ENCODE measurements at regions not wholly inside any gene's neighbourhood (a gene's known extent, or its start where the extent isn't known, plus 50 kb on each side); places are given as distances from the start of the nearest gene placed in this dataset.
A peak's percentile ranks its signal among the peaks of the same experiment; 100 is the strongest.

DNA sequence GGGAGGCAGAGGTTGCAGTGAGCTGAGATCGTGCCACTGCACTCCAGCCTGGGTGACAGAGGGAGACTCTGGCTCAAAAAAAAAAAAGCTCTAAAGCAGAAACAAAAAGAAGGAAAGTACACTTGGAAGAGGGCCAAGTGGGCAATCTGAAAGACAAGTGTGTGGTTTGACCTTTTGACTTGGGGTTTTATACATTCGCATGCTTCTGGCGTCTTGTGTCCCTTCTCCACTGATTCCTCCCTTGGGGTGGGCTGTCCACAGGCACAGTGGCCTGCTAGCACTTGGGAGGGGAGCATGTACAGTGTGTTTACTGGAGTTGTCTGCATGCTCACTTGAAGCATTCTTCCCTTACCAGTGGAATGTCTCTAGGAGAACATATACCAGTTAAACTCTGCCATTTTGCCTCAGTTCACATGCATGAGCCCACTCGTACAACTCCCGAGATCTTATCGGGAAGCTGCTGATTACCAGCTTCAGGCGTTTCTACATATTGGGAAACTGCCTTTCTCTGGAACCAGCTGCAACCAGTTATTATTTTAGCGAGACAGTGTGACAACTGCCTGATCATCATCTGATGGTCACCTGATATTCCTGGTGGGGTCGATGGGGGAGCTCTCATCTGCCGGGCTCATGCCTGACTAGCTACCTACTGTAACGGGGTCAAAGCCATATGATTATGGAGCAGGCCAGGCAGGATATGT lies 113.5 kb upstream of the ZNF678 start:
- no peak for DNase-seq (ENCODE audit: low read depth)

DNA sequence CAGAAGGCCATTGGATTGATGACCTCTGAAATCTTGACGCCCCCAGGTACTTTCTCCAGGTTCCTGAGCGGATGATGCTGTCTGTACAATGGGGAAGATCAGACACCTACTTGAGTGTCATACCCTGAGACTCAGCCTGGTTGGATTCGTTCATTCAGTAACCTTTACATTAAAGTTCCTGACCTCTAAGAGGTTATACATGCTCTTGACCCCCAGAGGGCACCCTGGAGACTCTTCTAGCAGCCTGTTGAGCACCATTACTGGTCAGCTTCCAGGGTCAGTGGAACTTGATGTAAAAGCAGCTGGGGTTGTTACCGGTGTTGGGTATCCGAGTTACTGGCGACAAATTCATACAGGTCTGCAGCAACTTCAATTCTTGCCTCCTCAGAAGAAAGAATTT lies 114.3 kb upstream of the ZNF678 start:
- no peak for DNase-seq (ENCODE audit: low read depth)

DNA sequence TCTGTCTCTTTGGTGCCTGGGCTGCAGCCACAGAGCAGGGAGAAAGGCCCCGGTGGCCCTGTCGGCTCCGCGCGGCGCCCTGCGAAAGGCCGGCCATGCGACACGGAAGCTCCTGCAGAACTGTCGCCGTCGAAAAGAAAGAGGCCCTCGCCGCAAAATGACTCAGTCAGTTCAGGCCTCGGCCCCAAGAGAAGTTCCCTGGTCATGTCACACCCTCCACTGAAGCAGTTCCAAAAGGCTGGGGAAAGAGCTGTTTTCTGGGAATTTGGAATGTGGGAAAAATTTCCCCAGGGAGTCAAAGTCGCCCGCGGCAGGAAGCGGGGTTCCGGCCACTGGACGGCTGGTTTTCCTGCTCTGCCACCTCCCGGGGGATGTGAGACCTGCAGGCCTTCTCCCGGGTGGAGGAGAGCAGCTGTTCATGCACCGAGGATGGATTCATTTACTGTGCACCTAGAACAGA lies 115.8 kb upstream of the ZNF678 start:
- DNase-seq (ENCODE audit: low read depth), result no peak

DNA sequence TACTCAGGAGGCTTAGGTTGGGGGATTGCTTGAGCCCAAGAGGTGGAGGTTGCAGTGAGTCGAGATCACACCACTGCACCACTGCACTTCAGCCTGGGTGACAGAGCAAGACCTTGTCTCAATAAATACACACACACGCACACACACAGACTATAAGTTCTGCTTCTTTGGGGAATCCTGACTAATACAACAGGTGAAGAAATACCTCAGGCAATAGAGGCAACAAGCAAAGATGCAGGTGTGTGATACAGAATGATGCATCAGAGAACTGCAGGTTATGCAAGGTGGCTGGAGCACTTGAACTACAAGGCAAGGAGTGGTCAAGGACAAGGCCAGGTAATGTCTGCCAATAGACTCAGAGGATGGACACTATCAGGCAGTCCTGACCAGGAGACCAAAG lies 117.6 kb upstream of the ZNF678 start:
- DNase-seq (ENCODE audit: low read depth), result no peak

DNA sequence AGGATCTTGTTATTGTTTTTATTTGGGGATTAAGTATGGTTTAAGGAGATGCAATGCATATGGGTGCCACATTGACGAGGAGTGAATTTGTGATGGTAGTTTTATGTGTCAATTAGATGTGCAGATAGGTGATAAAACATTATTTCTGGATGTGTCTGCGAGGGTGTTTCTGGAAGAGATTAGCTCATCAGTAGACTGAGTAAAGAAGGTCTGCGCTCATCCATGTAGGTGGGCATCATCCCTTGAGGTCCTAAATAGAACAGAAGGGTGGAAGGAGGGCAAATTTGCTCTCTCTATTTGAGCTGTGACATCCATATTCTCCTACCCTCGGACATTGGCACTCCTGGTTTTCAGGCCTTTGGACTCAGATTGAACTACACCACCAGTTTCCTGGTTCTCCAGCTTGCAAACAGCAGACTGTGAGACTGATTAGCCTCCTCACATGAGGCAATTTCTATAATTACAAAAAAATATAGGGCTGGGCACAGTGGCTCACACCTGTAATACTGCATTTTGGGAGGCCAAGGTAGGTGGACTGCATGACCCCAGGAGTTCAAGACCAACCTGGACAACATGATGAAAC lies 118.2 kb upstream of the ZNF678 start:
- no peak for DNase-seq (ENCODE audit: low read depth)

DNA sequence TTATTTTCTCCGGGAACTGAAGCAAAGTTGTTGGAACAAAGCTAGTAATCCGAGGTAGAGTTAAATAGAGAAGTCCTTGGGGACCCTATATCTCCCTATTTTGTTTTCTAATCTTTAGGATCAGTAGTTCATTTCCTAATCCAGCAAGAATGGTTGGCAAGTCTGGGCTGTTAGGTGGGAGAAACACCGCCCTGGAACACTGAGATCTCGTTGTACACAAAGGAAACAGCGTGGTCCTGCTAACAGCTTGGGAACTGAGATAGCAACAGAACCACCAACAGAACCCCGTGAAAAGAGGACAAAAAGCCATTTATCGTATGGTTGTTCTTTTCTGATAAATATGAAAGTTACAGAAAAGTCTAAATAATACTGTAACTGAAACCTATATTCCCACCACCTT lies 121.9 kb upstream of the CDC42BPA start:
- DNase-seq (ENCODE audit: low read depth), result no peak

DNA sequence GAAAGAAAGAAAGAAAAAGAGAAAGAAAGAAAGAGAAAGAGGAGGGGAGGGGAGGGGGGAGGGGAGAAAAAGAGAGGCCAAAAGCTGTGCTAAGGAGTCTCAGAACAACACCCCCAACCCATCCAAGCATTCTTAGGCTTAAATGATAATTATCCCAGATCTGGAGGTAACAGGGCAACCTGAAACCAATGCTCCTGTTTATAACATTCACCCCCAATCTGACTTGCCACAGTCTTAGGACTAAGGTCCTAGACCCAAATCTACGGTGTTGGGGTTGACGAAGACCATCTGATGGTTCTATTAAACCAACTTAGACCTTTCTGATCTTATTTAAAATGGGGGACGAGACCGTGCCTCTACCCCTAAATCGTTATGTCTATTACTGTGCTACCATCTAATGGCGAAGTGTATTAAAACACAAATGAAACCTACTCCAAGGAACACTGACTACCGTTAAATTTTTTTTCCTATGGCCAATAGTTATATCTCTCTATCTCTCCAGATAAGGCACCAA lies 119.3 kb upstream of the CDC42BPA start:
- DNase-seq (ENCODE audit: low read depth), result no peak

DNA sequence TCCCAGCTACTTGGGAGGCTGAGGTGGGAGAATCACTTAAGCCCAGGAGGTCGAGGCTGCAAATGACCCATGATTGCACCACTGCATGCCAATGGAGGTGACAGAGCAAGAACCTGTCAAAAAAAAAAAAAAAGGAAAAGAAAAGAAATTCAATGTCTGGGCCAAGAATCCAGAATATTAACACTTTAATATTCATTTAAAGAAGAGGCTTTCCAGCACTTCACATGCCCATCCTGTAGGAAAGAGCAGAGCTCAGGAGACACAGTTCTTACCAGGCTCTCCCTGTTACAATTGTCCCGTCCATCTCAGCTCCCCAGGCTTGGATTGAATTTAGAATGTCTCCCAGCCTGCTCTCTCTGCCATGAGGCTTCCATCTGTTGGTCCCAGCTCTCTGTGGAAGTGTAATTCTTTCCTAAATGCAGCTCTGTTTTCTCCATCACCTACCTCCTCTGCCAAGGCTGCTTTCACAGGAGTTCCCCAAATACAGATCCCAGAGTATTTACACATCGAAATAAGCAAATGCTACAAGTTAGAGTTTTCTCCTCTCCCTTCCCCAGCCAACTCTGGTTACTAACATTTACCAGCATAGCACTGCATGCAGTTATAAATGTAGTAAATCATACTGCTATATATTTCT lies 116.6 kb upstream of the CDC42BPA start:
- DNase-seq (ENCODE audit: low read depth), result no peak

DNA sequence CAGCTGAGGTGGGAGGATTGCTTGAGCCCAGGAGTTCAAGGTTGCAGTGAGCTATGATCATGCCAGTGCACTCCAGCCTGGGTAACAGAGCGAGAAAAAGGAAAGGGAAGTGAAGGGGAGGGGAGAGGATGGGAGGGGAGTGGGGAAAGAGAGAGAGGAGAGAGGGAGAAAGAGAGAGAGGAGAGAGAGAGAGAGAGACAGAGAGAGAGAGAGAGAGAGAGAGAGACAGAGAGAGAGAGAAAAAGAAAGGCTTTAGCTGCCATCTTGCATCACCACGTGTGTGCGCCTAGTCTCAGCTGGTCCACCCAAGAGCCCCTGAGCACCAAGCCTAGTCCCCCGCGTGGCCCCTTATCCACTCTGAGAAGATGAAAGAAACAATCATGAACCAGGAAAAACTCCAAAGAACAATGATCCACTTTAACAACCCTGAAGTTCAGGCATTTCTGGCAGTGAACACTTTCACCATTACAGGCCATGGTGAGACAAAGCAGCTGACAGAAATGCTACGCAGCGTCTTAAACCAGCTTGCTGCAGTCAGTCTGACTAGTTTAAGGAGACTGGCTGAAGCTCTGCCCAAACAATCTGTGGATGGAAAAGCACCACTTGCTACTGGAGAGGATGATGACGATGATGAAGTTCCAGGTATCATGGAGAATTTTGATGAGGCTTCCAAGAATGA lies 115.5 kb upstream of the CDC42BPA start:
- no peak for DNase-seq (ENCODE audit: low read depth)

DNA sequence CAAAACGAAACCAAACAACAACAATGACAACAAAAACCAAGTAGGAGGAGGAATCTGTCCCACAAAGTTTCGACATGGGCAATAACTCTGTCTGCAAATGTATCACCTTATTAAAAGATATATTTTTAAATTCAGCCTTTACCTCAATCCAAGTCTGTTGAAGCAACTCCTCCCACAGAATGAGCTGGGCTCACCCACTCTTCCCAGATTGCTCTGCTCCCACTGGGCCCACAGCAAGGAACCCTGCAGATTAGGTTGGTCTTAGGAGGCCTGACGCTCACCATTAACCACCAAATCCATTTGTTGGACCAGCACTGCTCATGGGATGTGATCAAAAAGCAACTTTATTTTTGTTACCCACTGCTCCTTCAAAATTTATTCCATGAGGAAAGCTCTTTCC lies 114.7 kb upstream of the CDC42BPA start:
- no peak for DNase-seq (ENCODE audit: low read depth)

DNA sequence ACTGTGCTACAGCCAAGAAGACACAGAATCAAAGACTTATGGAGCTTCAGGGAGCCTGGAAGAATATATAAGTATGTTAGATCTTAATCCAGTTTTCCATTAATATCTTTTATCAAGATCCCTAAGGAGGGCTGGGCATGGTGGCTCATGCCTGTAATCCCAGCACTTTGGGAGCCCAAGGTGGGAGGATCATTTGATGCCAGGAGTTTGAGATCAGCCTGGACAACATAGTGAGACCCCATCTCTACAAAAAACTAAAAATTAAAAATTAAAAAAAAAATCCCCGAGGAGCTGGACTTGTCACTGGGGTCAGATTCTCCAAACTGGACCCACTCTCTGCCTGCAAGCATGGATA lies 113.9 kb upstream of the CDC42BPA start:
- DNase-seq (ENCODE audit: low read depth), result no peak

DNA sequence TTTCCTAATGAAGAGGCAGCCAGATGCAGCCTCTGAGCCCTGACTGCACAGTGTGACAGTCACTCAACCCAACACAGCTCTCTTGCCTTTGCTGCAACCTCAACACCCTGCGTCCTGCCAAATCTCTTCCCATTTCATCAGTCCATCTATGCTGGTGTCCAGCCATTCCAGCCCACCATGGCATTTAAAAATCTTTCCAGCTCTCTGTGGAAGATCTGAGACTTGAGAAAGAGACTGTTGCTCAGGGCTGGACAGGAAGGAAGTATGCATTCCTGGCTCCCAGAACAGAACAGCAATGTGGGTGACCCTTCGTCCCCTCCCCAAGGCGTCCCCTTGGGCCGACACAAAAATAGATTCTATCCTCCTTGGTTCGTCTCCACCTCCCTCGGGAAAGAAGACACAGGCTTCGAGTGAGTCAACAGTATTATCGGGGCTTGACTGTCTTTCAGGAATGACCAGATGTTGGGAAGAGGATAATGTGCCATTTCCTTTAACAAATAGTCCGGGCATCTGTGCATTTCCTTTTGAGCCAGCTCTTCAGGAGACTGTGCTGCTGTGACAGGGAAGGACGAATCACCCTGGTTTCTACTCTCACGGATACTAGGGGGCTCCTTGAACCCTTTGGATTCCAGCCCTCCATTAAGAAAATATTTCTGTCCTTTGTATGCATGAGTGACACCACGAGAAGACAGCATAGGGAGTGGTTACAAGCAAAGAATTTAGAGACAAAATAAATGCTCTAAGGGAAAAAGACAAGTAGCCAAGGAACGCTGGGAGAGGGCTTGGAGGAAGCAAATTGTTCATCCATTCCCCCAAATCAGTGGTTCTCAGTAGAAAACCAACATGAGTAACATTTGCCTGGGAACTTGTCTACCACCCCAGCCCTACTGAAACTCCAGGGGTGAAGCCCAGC lies 111.4 kb upstream of the CDC42BPA start:
- DNase-seq (ENCODE audit: low read depth), result peak; percentile 59

DNA sequence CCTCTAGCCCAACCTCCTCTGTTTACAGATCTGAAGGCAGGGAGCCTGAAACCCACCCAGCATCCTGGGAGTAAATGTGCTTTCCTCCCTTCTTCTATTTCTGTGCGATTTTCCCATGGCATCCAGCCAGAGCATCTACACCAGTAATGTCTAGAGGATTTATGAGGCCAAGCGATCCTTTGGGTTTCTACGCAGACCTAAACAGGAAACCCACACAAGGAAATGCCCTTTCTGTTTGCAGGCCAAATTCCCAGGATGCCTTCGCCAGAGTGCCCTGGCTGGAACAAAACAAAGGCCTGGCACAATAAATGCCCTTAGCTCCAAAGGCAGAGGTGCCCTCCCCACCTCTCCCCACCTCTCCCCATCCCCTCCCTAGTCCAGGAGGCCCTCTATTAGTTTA lies 110.5 kb upstream of the CDC42BPA start:
- no peak for DNase-seq (ENCODE audit: low read depth)

DNA sequence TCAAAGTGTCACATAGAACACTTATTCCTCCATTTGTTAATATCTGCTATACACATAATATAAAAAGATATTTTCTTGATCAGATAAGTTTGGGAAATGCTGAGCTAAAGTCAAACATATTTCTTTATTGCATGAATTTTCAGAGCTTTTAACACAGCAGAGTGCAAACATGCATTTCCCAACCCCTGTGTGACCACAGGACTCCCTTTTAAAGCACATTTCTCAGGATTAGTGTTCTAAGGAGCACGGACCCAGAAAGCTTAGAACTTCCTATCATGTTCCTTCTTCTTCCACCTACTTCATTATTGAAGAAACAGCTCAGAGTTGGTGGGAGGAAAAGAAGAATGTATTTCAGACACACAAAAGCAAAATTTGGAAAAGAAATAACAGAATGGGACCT lies 109.1 kb upstream of the CDC42BPA start:
- no peak for DNase-seq (ENCODE audit: low read depth)

DNA sequence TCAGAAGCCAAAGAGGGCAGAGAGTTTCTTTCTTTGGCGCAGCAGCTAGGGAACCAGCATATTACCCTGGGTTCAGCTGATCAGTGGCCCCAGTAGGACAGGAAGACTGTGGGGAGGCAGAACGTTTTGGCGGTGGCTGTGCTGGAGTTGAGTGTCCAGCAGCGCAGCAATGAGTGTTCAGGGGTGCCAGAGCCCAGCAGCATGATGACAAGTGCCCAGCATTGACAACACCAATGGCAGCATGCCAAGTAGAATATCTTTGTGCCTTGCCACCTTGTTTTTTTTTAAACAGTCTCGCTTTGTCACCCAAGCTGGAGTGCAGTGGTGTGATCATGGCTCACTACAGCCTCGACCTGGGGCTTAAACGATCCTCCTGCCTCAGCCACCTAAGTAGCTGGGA lies 106.7 kb upstream of the CDC42BPA start:
- no peak for DNase-seq (ENCODE audit: low read depth)

DNA sequence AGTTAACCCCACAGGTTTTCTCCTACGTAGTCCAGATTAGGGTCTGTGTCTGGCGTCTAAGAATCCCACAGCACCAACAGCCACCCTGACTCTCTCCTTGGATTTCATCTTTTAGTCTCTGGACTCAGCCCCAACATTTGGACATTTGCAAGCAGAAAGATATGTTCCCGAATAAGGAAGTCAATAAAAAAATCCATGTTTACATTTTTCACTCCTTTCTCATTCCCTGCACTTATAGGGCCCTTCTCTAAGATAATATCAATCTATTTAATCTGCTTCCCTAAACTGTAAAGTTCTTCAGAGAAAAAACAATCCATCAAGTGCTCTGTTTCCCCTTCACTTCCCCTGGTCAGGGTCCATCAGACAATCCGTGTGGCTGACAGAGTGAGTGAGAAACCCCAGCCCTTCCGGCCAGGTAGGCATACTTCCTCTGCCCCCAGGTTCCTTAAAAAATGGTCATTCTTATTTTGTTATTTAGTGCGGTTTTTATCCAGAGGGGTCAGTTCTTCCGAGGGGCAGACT lies 105.9 kb upstream of the CDC42BPA start:
- no peak for DNase-seq (ENCODE audit: low read depth)

DNA sequence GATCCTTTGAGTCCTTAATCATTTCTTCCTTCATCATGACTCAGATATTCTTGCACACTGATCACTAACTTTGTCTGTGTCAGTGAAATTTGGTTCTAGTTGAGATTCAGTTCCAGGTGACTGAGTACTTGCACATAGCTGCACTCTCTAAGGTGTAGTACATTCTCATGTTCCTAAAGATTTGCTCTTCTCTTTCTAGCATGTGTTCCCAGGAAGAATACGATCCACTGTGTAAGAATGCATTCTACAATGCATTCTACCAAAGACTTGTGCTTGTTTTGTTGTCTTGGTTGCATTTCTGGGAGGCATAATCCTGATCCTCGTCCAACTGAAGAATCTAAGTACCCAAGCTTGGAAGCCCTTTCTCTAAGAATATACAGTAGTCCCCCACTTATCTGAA lies 104.3 kb upstream of the CDC42BPA start:
- no peak for DNase-seq (ENCODE audit: low read depth)

DNA sequence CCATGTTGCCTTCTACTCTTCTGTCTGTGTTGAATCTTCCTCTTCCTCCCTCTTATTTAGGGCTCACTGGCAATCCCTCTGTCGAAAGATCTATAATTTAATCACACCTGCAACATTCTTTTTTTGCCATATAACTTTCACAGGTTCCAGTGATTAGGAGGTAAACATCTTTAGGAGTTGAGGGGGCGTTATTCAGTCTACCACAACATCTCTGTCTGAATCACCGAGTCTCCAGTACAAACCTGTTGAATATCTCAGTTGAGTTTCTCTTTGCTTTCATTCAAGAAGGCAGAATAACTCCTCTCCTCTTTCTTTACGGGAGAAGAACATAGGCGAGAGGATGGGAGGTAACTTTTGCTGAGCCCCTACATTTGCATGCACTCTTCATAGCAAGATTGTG lies 101.9 kb upstream of the CDC42BPA start:
- no peak for DNase-seq (ENCODE audit: low read depth)

DNA sequence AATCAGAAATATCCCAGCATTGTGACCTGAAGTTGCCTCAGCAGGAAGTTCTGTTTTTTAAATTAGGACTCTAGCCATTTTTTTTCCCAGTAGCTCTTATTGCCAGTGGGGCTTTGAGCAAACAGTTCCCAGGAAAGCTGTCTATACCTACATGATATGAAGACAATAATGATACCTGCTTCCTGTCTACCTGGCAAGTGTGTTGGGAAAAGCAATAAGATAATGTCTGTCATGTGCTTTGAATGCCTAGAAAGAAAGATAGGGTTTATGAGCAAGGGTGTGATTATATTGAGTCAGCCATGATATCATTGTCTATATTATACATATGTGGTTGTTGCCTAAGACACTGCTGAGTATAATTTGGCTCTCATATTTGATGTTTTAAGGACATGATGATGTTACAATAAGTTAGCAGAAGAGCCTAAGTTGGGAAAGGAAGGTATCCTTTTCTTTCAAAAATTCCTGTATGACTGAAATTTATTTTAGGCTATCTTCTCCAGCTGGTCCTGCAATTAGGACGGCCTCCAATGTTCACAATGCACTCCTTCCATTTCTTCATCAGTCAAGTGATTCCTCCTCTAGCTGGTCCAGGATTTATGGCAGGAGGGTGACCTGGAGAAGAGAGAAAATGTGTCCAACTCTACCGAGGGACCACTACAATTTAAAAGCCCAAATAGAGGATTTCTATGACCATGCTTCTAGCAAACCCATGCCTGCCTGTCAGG lies 99.6 kb upstream of the CDC42BPA start:
- DNase-seq (ENCODE audit: low read depth), result no peak

DNA sequence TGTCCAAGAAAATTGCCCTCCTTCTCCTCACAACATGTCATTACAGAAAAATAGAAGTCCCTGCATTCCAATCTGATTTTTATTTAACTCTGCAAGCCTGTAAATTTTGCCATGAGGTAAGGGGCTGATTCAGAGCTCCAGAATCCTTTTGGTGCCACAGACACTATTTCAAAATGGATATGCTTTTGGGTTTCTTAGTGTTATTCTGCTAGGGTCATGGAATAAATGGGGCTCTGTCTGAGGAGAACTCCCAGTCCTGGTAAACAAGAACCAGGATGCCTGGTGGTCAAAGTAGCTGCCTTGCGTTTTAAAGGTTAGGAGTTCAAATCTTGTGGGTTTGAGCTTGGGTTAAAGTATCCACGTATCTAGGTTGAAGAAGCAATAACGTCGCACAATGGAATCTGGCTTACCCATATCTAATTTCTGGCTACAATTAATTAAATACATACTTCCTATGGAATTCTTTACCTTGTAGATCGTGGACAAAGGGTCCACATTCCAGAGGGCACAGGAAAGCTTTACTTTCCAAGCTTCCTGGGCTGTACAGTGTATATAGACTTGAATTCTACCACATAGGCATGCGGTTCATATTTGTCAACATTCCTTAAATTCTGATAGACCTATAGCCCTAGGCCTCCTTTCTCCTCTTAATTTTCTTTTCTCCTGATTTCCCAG lies 98.0 kb upstream of the CDC42BPA start:
- DNase-seq (ENCODE audit: low read depth), result no peak
